ENCODE measurements at regions not wholly inside any gene's neighbourhood (a gene's known extent, or its start where the extent isn't known, plus 50 kb on each side); places are given as distances from the start of the nearest gene placed in this dataset.
"Not testable (repeated sequence)": the region's sequence is repeated elsewhere in the genome, so short reads cannot be mapped to it uniquely, and the experiment has no call there.

GRCh38 chr14:30409508-30410015 is 149.4 kb upstream of the G2E3 start:
- H3K36me3 ChIP-seq (ENCODE audit: insufficient read depth, low read length); H3K4me3 ChIP-seq (ENCODE audit: low read length); H2AFZ ChIP-seq (ENCODE audit: low read depth, low read length); H3K27me3 ChIP-seq (ENCODE audit: insufficient read depth, low read length); H3K4me1 ChIP-seq (ENCODE audit: insufficient read depth, low read length); H3K9me3 ChIP-seq (ENCODE audit: low read length): not testable (repeated sequence)

DNA sequence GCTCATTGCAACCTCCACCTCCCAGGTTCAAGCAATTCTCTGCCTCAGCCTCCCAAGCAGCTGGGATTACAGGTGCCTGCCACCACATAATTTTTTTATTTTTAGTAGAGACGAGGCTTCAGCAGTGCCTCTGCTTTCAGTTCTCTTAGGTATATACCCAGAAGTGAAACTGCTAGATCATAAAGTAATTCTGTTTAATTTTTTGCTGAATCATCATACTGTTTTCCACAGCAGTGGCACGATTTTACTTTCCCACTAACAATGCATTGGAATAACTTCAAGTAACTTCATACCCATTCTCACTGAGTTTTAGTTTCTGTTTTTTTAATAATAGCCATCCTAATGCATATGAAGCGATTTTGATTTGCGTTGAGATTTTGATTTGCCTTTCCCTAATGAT is 148.0 kb upstream of the G2E3 start:
- Histone ChIP-seq H3K36me3 (ENCODE audit: insufficient read depth, low read length) (no peaks in the 10 kb centered on the region), H3K4me1 (ENCODE audit: insufficient read depth, low read length) (no peaks in the 10 kb centered on the region), H2AFZ (ENCODE audit: low read depth, low read length) (no peak overlapping the region), H3K4me3 (ENCODE audit: low read length) (no peak overlapping the region), H3K9me3 (ENCODE audit: low read length) (no peaks in the 10 kb centered on the region), H3K27me3 (ENCODE audit: insufficient read depth, low read length) (no peaks in the 10 kb centered on the region)

DNA sequence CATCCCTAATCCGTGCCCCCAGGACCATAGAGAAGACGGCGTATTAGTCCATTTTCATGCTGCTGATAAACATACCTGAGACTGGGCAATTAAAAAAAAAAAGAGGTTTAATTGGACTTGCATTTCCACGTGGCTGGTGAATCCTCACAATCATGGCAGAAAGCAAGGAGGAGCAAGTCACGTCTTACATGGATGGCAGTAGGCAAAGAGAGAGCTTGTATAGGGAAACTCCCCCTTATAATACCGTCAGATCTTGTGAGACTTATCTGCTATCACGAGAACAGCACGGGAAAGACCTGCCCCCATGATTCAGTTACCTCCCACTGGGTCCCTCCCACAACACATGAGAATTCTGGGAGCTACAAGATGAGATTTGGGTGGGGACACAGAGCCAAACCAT is 145.8 kb upstream of the G2E3 start:
- H3K4me1 ChIP-seq (ENCODE audit: insufficient read depth, low read length); H3K27me3 ChIP-seq (ENCODE audit: insufficient read depth, low read length); H2AFZ ChIP-seq (ENCODE audit: low read depth, low read length); H3K36me3 ChIP-seq (ENCODE audit: insufficient read depth, low read length); H3K9me3 ChIP-seq (ENCODE audit: low read length); H3K4me3 ChIP-seq (ENCODE audit: low read length): not testable (repeated sequence)

DNA sequence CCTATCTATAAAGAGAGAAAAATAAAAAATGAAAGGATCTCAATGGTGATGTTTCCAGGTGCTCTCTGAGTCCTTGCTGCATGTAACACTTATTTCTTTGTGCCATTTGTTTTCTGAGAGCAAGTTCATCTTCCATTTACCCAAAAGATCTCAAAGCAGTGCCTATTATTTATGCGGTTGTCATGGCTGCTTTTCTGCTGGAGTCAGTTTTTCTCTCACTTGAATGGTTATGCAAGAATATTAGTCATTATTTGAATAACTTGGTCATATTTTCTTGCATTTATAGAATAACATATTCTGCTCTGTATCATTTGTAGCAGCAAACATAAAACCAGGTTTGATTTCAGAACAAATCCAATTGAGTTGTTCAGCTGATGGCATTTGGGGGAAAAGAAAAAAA is 141.8 kb upstream of the G2E3 start:
- no peaks in the 10 kb centered on the region for H3K9me3 ChIP-seq (ENCODE audit: low read length)
- H3K36me3 ChIP-seq (ENCODE audit: insufficient read depth, low read length), result no peaks in the 10 kb centered on the region
- H3K4me1 ChIP-seq (ENCODE audit: insufficient read depth, low read length), result no peaks in the 10 kb centered on the region
- H2AFZ ChIP-seq (ENCODE audit: low read depth, low read length), result no peak overlapping the region
- H3K27me3 ChIP-seq (ENCODE audit: insufficient read depth, low read length), result no peaks in the 10 kb centered on the region
- H3K4me3 ChIP-seq (ENCODE audit: low read length), result no peak overlapping the region

GRCh38 chr14:30417999-30418398 is 141.0 kb upstream of the G2E3 start:
- H3K9me3 ChIP-seq (ENCODE audit: low read length), result no peaks in the 10 kb centered on the region
- no peaks in the 10 kb centered on the region for H3K27me3 ChIP-seq (ENCODE audit: insufficient read depth, low read length)
- H3K36me3 ChIP-seq (ENCODE audit: insufficient read depth, low read length), result no peaks in the 10 kb centered on the region
- no peak overlapping the region for H3K4me3 ChIP-seq (ENCODE audit: low read length)
- no peaks in the 10 kb centered on the region for H3K4me1 ChIP-seq (ENCODE audit: insufficient read depth, low read length)
- no peak overlapping the region for H2AFZ ChIP-seq (ENCODE audit: low read depth, low read length)

- Histone ChIP-seq H3K4me3 (ENCODE audit: low read length) (no peak overlapping the region), H2AFZ (ENCODE audit: low read depth, low read length) (no peak overlapping the region), H3K36me3 (ENCODE audit: insufficient read depth, low read length) (no peaks in the 10 kb centered on the region), H3K4me1 (ENCODE audit: insufficient read depth, low read length) (no peaks in the 10 kb centered on the region), H3K27me3 (ENCODE audit: insufficient read depth, low read length) (no peaks in the 10 kb centered on the region), H3K9me3 (ENCODE audit: low read length) (no peaks in the 10 kb centered on the region)
These were observed 139.9 kb upstream of the G2E3 start for GRCh38 chr14:30419037-30419436.

- H3K36me3 ChIP-seq (ENCODE audit: insufficient read depth, low read length), result no peaks in the 10 kb centered on the region
- H3K27me3 ChIP-seq (ENCODE audit: insufficient read depth, low read length), result no peaks in the 10 kb centered on the region
- no peak overlapping the region for H3K4me3 ChIP-seq (ENCODE audit: low read length)
- no peaks in the 10 kb centered on the region for H3K9me3 ChIP-seq (ENCODE audit: low read length)
- H3K4me1 ChIP-seq (ENCODE audit: insufficient read depth, low read length), result no peaks in the 10 kb centered on the region
- no peak overlapping the region for H2AFZ ChIP-seq (ENCODE audit: low read depth, low read length)
These were observed 138.4 kb upstream of the G2E3 start for GRCh38 chr14:30420515-30420914.

DNA sequence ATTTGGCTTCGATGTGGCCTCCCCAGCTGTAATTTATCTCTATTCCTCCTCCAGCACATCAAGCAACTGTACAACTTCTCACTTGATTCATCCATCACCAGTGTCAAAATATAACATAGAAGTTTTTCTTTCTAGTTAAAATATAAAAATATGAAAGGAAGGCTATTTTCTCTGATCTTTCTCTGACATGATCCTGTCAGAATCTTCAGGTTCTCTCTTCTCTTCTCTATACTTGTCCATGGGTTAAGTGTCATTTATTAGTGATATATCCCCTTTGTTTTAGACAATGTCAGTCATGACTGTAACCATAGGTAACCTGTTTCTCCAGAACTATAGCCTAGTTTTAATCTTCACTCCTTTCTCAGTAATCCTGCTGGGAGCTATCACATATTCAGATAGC is 132.5 kb upstream of the G2E3 start:
- Histone ChIP-seq H3K4me1 (ENCODE audit: insufficient read depth, low read length) (no peaks in the 10 kb centered on the region), H3K4me3 (ENCODE audit: low read length) (no peak overlapping the region), H3K36me3 (ENCODE audit: insufficient read depth, low read length) (no peaks in the 10 kb centered on the region), H2AFZ (ENCODE audit: low read depth, low read length) (no peak overlapping the region), H3K9me3 (ENCODE audit: low read length) (no peaks in the 10 kb centered on the region), H3K27me3 (ENCODE audit: insufficient read depth, low read length) (no peaks in the 10 kb centered on the region)

GRCh38 chr14:30427401-30427800 is 131.6 kb upstream of the G2E3 start:
- Histone ChIP-seq H2AFZ (ENCODE audit: low read depth, low read length) (no peak overlapping the region), H3K27me3 (ENCODE audit: insufficient read depth, low read length) (no peaks in the 10 kb centered on the region), H3K9me3 (ENCODE audit: low read length) (no peaks in the 10 kb centered on the region), H3K4me3 (ENCODE audit: low read length) (no peak overlapping the region), H3K36me3 (ENCODE audit: insufficient read depth, low read length) (no peaks in the 10 kb centered on the region), H3K4me1 (ENCODE audit: insufficient read depth, low read length) (no peaks in the 10 kb centered on the region)

DNA sequence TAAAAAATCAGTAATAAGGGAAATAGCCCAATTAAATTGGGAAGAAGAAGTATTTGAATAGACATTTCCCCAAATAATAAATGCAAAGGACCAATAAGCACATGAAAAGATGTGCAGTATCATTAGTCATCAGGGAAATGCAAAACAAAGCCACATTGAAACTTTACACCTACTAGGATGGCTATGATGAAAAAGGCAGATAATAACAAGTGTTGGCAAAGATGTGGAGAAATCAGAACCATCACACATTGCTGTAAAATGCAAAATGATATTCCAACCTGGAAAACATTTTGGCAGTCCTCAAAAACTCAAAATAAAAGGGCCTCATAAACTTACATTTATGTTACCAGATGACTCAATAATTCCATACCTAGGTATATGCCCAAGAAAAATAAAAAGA is 131.1 kb upstream of the G2E3 start:
- Histone ChIP-seq H3K9me3 (ENCODE audit: low read length) (no peaks in the 10 kb centered on the region), H3K4me1 (ENCODE audit: insufficient read depth, low read length) (no peaks in the 10 kb centered on the region), H3K4me3 (ENCODE audit: low read length) (no peak overlapping the region), H3K27me3 (ENCODE audit: insufficient read depth, low read length) (no peaks in the 10 kb centered on the region), H2AFZ (ENCODE audit: low read depth, low read length) (no peak overlapping the region), H3K36me3 (ENCODE audit: insufficient read depth, low read length) (no peaks in the 10 kb centered on the region)

GRCh38 chr14:30431552-30431951 is 127.4 kb upstream of the G2E3 start:
- Histone ChIP-seq H3K4me1 (ENCODE audit: insufficient read depth, low read length) (no peaks in the 10 kb centered on the region), H2AFZ (ENCODE audit: low read depth, low read length) (no peak overlapping the region), H3K9me3 (ENCODE audit: low read length) (no peaks in the 10 kb centered on the region), H3K4me3 (ENCODE audit: low read length) (no peak overlapping the region), H3K27me3 (ENCODE audit: insufficient read depth, low read length) (no peaks in the 10 kb centered on the region), H3K36me3 (ENCODE audit: insufficient read depth, low read length) (no peaks in the 10 kb centered on the region)

GRCh38 chr14:30440961-30441360 is 118.0 kb upstream of the G2E3 start:
- Histone ChIP-seq H3K9me3 (ENCODE audit: low read length) (no peaks in the 10 kb centered on the region), H3K4me3 (ENCODE audit: low read length) (no peak overlapping the region)

GRCh38 chr14:30443368-30444007 is 115.5 kb upstream of the G2E3 start:
- H3K4me3 ChIP-seq (ENCODE audit: low read length), result no peak overlapping the region

More at GRCh38 chr14:30440961-30441360, 118.0 kb upstream of the G2E3 start:
- no peaks in the 10 kb centered on the region for H3K36me3 ChIP-seq (ENCODE audit: insufficient read depth, low read length)
- H3K4me1 ChIP-seq (ENCODE audit: insufficient read depth, low read length), result no peaks in the 10 kb centered on the region
- no peak overlapping the region for H2AFZ ChIP-seq (ENCODE audit: low read depth, low read length)
- H3K27me3 ChIP-seq (ENCODE audit: insufficient read depth, low read length), result no peaks in the 10 kb centered on the region

DNA sequence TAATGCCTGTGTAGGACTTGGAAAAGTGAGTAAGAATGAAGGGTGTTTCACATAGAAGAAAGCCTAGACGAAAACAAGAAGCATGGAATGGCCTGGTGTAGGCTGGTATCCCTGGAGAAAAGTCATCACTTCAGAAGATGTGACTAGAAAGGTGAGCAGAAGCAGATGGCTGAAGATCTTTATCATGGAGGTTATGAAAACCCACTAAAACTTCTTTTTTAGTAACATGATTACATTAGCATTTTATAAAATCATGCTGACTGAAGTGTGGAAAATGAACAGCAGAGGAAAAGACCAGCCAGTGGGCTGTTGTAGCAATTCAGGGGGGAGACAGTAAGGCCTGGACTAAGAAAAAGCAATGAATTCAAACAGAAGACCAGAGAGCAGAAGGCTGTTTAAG is 114.5 kb upstream of the G2E3 start:
- H3K4me1 ChIP-seq (ENCODE audit: insufficient read depth, low read length), result no peaks in the 10 kb centered on the region
- H3K27me3 ChIP-seq (ENCODE audit: insufficient read depth, low read length), result no peaks in the 10 kb centered on the region
- H3K36me3 ChIP-seq (ENCODE audit: insufficient read depth, low read length), result no peaks in the 10 kb centered on the region
- H3K9me3 ChIP-seq (ENCODE audit: low read length), result no peaks in the 10 kb centered on the region
- no peak overlapping the region for H2AFZ ChIP-seq (ENCODE audit: low read depth, low read length)
- no peak overlapping the region for H3K4me3 ChIP-seq (ENCODE audit: low read length)

More at GRCh38 chr14:30443368-30444007, 115.5 kb upstream of the G2E3 start:
- Histone ChIP-seq H3K27me3 (ENCODE audit: insufficient read depth, low read length) (no peaks in the 10 kb centered on the region), H3K36me3 (ENCODE audit: insufficient read depth, low read length) (no peaks in the 10 kb centered on the region), H3K9me3 (ENCODE audit: low read length) (no peaks in the 10 kb centered on the region), H2AFZ (ENCODE audit: low read depth, low read length) (no peak overlapping the region), H3K4me1 (ENCODE audit: insufficient read depth, low read length) (no peaks in the 10 kb centered on the region)
